ENCODE measurements at regions not wholly inside any gene's neighbourhood (a gene's known extent, or its start where the extent isn't known, plus 50 kb on each side); places are given as distances from the start of the nearest gene placed in this dataset.

DNA sequence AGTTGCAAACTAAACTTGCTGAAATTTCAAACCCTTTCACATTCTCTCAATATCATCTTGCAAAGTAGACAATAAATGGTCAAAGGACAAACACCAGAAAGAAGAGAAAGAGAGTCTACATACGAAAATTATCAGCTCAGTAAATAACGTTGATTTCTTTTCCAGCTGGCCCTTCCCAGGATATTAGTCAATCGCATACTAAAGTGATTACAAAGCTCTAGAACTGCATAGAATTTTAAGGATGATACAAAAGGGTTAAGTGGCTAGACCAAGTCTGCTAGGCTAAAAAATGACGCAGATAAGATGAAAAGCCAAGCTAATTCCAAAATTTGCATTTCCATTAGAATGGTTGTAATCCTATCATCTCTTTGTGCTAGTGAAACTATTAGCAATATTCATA is 405.7 kb downstream of the FBXO15 start:
- H3K4me1 ChIP-seq (ENCODE audit: control insufficient read depth, insufficient read depth, low read length), result no peaks in the 10 kb centered on the region
- DNase-seq, result no peak
- TF ChIP-seq, protein P1, sequence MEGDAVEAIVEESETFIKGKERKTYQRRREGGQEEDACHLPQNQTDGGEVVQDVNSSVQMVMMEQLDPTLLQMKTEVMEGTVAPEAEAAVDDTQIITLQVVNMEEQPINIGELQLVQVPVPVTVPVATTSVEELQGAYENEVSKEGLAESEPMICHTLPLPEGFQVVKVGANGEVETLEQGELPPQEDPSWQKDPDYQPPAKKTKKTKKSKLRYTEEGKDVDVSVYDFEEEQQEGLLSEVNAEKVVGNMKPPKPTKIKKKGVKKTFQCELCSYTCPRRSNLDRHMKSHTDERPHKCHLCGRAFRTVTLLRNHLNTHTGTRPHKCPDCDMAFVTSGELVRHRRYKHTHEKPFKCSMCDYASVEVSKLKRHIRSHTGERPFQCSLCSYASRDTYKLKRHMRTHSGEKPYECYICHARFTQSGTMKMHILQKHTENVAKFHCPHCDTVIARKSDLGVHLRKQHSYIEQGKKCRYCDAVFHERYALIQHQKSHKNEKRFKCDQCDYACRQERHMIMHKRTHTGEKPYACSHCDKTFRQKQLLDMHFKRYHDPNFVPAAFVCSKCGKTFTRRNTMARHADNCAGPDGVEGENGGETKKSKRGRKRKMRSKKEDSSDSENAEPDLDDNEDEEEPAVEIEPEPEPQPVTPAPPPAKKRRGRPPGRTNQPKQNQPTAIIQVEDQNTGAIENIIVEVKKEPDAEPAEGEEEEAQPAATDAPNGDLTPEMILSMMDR (IDR thresholded peaks at IDR 0.05), result no peak
- Mint-ChIP-seq H3K27ac (no peak overlapping the region), H3K36me3 (no peaks in the 10 kb centered on the region), H3K4me1 (no peaks in the 10 kb centered on the region), H3K27me3 (ENCODE audit: low read depth in 2 of 2) (no peaks in the 10 kb centered on the region), H3K4me3 (no peak overlapping the region), H3K9me3 (peaks cover 5 to 7% of the 10 kb centered on the region in 2 donors)
- no peaks in the 10 kb centered on the region for H3K36me3 ChIP-seq (ENCODE audit: control insufficient read depth, insufficient read depth, low read length)
- no peaks in the 10 kb centered on the region for H3K9me3 ChIP-seq (ENCODE audit: control insufficient read depth, insufficient read depth, low read length)
- H3K4me3 ChIP-seq (ENCODE audit: low read length), result no peak overlapping the region
- H3K27ac ChIP-seq (ENCODE audit: low read length), result no peak overlapping the region
- intact Hi-C loops (cut with micrococcal nuclease), result no loop called here
- 92% methylated on average over 4 of the region's 4 CpGs for WGBS (ENCODE audit: insufficient coverage)
- no peaks in the 10 kb centered on the region for H3K27me3 ChIP-seq (ENCODE audit: control insufficient read depth, insufficient read depth, low read length)
- ATAC-seq, result no peak

DNA sequence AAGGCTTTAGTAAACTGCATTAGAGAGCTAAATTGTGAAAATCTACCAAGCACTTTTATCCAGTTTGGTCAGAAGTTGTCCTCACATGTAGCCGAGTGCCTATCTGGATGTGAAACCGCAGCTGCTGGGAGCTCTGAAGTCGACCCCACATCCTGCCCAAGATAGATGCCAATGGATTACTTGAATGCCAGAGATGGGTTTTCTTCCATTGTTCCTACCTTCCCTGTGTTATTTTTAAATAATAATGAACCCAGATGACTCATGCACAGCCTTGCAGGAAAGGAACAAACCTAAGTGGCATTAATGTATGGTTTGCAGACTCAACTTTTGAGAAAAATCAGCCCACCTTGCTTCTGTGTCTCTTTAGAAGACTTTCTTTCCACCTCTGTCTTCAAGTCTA is 408.5 kb downstream of the FBXO15 start:
- H3K36me3 ChIP-seq (ENCODE audit: control insufficient read depth, insufficient read depth, low read length), result no peaks in the 10 kb centered on the region
- Mint-ChIP-seq H3K27ac (no peak overlapping the region), H3K4me1 (no peaks in the 10 kb centered on the region), H3K4me3 (no peak overlapping the region), H3K9me3 (peaks cover 8 to 15% of the 10 kb centered on the region in 2 donors), H3K36me3 (no peaks in the 10 kb centered on the region), H3K27me3 (ENCODE audit: low read depth in 2 of 2) (no peaks in the 10 kb centered on the region)
- no peak for ATAC-seq
- WGBS (ENCODE audit: insufficient coverage), result 78% methylated on average over 3 of the region's 3 CpGs
- no peak overlapping the region for H3K4me3 ChIP-seq (ENCODE audit: low read length)
- no peaks in the 10 kb centered on the region for H3K27me3 ChIP-seq (ENCODE audit: control insufficient read depth, insufficient read depth, low read length)
- no peaks in the 10 kb centered on the region for H3K9me3 ChIP-seq (ENCODE audit: control insufficient read depth, insufficient read depth, low read length)
- TF ChIP-seq, protein P1 (IDR thresholded peaks at IDR 0.05), result no peak
- H3K4me1 ChIP-seq (ENCODE audit: control insufficient read depth, insufficient read depth, low read length), result no peaks in the 10 kb centered on the region
- intact Hi-C loops (cut with micrococcal nuclease), result no loop called here
- no peak for DNase-seq
- no peak overlapping the region for H3K27ac ChIP-seq (ENCODE audit: low read length)

DNA sequence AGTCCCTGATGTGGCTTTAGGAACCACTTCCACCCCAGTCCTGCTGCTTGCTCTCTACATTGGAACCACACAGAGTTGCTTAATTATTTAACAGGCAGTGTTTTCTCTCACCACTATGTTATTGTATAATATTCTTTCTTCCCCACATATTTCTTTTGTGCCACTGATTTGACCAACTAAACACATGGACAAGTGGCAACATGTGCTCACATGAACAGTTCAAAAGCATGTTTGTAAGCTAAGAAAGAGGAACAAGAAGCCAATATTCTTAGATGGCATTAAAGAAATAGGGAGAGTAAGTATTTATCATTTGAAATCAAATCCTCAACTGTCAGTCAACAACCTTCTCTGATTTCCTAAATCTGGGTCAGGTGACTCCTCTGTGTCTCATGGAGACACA is 409.6 kb downstream of the FBXO15 start:
- DNase-seq, result no peak
- H3K36me3 ChIP-seq (ENCODE audit: control insufficient read depth, insufficient read depth, low read length), result no peaks in the 10 kb centered on the region
- H3K9me3 Mint-ChIP-seq, result peaks cover 8 to 13% of the 10 kb centered on the region in 2 donors
- intact Hi-C loops (cut with micrococcal nuclease), result no loop called here
- H3K27me3 ChIP-seq (ENCODE audit: control insufficient read depth, insufficient read depth, low read length), result no peaks in the 10 kb centered on the region
- no peaks in the 10 kb centered on the region for H3K4me1 Mint-ChIP-seq
- H3K4me1 ChIP-seq (ENCODE audit: control insufficient read depth, insufficient read depth, low read length), result no peaks in the 10 kb centered on the region
- no peaks in the 10 kb centered on the region for H3K9me3 ChIP-seq (ENCODE audit: control insufficient read depth, insufficient read depth, low read length)
- no peaks in the 10 kb centered on the region for H3K36me3 Mint-ChIP-seq
- TF ChIP-seq, protein P1 (IDR thresholded peaks at IDR 0.05), result no peak
- no peak overlapping the region for H3K4me3 Mint-ChIP-seq
- H3K27ac Mint-ChIP-seq, result no peak overlapping the region
- no peak overlapping the region for H3K27ac ChIP-seq (ENCODE audit: low read length)
- no peak overlapping the region for H3K4me3 ChIP-seq (ENCODE audit: low read length)
- no peak for ATAC-seq
- no peaks in the 10 kb centered on the region for H3K27me3 Mint-ChIP-seq (ENCODE audit: low read depth in 2 of 2)

DNA sequence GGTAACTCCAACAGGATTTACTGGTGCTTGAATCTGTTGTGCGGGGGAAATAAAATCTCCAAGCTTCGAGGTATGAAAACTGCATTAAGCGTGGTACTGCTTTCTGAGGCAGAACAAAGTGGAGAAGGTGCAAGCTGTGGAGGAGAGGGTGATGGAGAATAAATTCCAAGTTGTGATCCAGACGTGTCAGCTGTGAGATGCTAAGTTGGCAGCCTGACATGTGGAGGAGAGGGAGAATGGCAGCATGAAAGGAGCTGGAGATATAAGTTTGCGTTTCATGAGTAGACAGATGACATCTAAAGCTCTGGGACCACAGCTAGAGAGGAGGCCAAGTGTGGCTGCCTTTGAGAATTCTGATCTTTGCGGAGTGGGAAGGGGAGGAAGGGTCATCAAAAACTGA is 411.8 kb downstream of the FBXO15 start:
- intact Hi-C loops (cut with micrococcal nuclease), result no loop called here
- Histone ChIP-seq H3K27me3 (ENCODE audit: control insufficient read depth, insufficient read depth, low read length) (no peaks in the 10 kb centered on the region), H3K27ac (ENCODE audit: low read length) (no peak overlapping the region), H3K4me1 (ENCODE audit: control insufficient read depth, insufficient read depth, low read length) (no peaks in the 10 kb centered on the region), H3K9me3 (ENCODE audit: control insufficient read depth, insufficient read depth, low read length) (no peaks in the 10 kb centered on the region), H3K36me3 (ENCODE audit: control insufficient read depth, insufficient read depth, low read length) (no peaks in the 10 kb centered on the region), H3K4me3 (ENCODE audit: low read length) (no peak overlapping the region)
- DNase-seq (no peak), ATAC-seq (no peak)
- no peaks in the 10 kb centered on the region for H3K4me1 Mint-ChIP-seq
- H3K9me3 Mint-ChIP-seq, result peaks cover 16 to 18% of the 10 kb centered on the region in 2 donors
- 92% methylated on average over 6 of the region's 6 CpGs for WGBS (ENCODE audit: insufficient coverage)
- H3K4me3 Mint-ChIP-seq, result no peak overlapping the region
- H3K27ac Mint-ChIP-seq, result no peak overlapping the region
- H3K27me3 Mint-ChIP-seq (ENCODE audit: low read depth in 2 of 2), result no peaks in the 10 kb centered on the region
- TF ChIP-seq, protein P1 (IDR thresholded peaks at IDR 0.05), result no peak
- no peaks in the 10 kb centered on the region for H3K36me3 Mint-ChIP-seq
